Esophagus mucosa (tissue), 1 donor: ENCODE measurements at regions not wholly inside any gene's neighbourhood (a gene's known extent, or its start where the extent isn't known, plus 50 kb on each side); places are given as distances from the start of the nearest gene placed in this dataset.
"Not testable (repeated sequence)": the region's sequence is repeated elsewhere in the genome, so short reads cannot be mapped to it uniquely, and the experiment has no call there.

Source experiments
- ATAC-seq: fragments of 200-7000 bp; cut with Tn5 transposase; one replicate; pipeline ENCODE4 v1.9.1; 2020
- donor health status: DM: yes; HTN: yes; CAD: no.

DNA sequence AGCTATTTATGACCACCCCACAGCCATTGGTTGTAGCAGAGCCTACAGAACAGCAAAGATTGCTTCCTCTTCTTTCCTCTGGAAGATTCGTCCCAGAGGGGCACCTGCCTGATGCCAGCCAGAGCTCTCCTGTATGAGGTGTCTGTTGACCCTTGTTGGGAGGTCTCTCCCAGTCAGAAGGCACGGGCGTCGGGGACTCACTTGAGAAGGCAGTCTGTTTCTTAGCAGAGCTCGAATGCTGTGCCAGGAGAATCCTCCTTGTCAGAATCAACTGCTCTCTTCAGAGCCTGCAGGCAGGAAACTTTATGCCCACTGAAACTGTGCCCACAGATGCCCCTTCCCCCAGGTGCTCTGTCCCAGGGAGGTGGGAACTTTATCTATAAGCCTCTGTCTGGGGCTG, 479.5 kb upstream of the IZUMO3 start:
- no peak for ATAC-seq

DNA sequence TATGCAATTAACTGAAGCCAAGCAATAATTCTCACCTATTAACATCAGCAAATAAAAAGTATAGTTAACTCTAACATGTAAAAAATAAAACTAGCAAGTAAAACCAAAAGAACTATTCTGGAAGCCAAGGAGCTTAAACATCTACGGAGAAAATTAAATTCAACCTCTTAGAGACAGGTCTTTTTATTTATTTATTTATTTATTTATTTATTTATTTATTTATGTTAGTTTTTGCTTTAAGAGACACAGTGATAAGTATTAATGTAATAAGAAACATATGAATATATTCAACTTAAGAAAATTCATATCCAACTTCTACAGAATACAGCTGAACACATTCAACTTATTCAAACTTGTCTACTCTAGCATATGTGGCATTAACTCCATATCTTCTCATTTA, 472.1 kb upstream of the IZUMO3 start:
- no peak for ATAC-seq

DNA sequence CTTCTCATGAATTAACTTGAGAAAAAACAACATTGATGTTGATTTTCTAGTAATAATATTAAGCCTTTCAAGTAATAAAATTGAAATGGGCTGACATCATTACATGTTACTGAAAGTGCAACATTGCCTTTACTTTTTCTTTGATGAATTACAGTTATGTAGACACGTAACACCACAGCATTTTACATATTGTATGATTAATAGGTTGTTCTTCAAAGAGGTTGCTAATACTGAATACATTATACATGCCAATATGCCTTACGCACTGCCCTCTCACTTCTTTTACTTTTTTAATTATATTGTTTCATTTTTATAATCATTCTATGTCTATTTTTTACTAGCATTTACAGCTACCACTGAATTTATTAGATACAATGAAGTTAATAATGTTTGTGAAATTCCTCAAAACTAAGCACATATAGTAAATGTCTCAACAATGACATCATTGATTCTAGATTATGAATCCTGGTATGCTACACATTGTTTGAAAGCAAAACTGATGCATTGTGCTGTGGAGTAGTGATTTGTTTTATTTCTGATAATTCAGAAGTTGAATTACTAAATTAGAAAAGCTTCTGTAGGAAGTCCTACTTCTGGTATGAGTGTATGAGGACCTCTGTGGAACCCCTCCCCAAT, 464.4 kb upstream of the IZUMO3 start:
- ATAC-seq, result no peak

GRCh38 chr9:25003686-25004085, 458.0 kb upstream of the IZUMO3 start:
- ATAC-seq, result no peak

DNA sequence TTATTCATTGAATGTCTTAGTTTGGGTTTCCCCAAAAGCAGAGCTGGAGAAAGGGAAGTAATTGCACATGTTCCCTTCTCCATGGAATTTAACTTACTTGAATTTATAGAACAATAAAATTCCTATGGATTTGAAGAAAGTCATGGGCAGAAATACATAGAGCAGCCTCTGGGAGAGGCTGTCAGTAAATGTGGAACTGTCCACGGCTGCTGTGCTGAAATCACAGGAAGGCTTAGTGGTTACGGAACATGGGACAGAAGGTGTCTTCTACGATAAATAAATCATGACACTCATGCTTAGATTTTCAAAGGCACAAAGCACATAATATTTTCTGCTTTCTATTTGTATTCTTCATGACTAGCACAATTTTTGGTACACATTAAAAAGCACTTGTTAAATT, 440.6 kb upstream of the IZUMO3 start:
- ATAC-seq, result no peak

DNA sequence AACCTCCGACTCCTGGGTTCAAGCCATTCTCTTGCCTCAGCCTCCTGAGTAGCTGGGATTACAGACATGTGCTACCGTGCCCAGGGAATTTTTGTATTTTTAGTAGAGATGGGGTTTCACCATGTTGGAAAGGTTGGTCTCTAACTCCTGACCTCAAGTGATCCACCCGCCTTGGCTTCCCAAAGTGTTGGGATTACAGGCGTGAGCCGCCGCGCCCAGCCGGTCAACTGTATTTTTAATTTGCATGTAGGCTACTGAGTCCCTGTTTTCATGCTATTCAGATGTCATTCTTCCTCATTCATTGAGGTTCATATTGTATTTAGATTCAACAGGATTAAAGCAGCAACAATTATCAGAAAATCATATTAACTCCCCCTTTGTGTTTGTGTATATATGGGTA, 425.1 kb upstream of the IZUMO3 start:
- not testable (repeated sequence) for ATAC-seq

DNA sequence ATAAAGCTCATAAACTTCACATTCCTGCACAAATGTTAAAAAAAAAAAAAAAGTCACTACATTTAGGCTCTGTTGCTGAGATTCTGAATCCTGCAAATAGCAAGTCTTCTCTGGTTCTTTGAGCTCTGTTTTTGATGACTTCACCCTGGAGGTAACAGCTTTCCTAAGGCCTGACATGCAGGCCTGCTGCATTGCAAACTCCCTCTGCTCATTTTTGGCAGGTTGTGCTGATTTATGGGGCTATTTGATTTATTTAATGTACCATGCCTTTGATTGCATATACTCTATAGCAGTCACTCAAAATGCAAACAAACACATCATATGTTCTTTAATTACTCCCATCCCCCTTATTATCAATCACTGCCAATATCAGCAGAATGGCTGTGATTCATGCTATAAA, 416.1 kb upstream of the IZUMO3 start:
- ATAC-seq, result no peak

DNA sequence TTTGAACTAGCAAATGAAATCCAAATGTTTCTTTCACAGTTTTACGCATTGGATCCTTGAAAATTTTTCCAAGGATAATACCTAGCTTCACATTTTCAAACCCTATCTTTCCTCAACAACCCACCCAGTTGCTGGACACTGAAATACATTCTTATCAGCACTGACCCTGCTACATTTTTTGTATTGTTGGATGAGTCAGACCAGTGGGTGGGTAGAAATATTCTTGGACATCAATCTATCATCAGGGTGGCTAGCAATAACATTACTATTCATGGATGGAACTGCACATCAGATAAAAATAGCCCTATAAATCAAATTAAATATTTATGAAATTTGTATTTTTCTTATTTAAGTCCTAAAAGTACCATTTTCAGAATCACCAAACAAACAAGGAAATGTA, 407.4 kb upstream of the IZUMO3 start:
- no peak for ATAC-seq

DNA sequence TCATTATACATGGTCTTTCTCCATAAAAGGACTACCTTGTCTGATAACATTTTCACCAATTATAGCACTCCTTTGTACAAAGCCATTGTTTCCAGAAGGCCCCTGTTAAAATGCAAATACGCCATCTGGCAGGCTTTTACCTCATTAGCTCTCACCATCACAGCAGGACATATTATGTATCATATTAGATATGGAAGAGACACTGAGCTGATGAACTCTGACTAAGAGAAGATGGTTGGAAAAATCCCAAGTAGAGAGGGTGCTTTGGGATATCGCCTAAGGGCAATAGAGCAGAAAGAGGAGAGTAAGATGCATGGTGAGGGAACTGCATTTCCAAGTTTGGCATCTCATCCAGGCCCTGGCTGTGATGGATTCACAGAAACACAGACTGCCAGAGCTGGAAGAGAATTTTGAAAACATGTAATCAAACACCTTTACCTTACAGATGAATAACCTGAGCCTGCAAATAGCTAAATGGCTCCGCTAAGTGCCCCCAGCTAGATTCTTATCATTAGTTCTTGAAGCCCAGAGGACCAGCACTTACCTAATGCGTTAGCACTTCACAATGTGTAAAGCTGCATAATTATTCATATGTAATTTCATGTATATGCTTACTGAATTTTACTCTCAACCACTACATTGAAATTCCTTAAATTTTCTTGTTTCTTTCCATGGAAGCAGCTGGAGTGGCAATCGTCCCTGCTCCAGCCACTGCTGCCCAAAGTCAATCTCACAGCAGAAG, 393.6 kb upstream of the IZUMO3 start:
- no peak for ATAC-seq

GRCh38 chr9:24936117-24936516, 390.4 kb upstream of the IZUMO3 start:
- no peak for ATAC-seq

DNA sequence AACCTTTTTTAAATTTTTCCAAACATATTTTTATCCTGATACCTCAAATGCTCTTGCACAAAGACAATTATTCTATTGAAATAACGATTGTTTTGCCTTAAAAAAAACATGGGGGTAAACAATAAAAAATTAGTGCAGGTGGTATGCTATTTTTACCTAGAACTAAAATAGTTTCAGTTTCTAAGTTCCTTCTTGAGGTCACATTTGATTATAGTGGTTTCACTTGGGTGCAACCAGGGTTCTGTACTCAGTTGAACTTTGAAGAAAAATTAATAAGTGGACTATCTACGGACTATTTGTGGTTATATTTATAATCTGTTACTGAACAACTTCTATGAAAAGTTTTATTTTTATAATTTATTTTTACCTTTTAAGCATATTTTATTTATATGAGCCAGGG, 387.1 kb upstream of the IZUMO3 start:
- ATAC-seq, result no peak

DNA sequence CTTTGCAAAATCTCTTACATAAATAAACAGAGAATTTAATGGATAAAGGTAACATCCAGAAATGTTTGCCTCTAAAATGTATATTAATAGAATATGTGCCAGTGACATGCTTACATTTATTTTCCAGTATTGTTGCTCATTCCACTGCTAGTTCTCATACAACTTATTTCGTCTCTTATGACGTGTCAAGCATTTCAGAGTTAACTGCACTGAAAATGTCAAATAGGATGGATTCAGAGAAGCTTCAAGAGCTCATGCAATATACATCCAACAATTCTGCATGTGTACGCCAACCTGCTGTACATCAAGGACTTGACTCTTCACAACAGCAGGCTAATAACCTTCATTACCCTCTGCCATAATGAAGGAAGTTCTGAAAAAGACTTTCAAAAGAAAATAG, 386.2 kb upstream of the IZUMO3 start:
- ATAC-seq, result no peak

GRCh38 chr9:24912767-24913166, 367.1 kb upstream of the IZUMO3 start:
- ATAC-seq, result no peak

DNA sequence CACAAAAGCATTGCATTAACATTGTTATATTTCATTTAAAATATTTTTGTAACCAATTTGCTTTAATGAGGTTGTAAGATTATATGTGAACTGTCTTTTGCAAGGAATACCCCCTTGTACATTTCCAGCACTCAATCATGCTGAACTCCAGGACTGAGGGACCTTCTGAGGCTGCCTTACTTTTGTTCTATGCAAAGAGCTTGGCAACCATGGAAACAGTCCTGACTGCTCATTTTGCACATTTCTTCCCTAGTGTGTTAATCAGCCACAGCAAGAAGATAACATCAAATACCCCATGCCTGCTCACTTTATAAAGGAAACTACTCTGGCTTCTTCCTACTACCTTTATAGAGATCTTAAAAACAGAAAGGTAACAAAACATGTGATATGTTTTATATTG, 355.6 kb upstream of the IZUMO3 start:
- no peak for ATAC-seq

- ATAC-seq, result no peak
These were observed 354.5 kb upstream of the IZUMO3 start for GRCh38 chr9:24900179-24900578.

DNA sequence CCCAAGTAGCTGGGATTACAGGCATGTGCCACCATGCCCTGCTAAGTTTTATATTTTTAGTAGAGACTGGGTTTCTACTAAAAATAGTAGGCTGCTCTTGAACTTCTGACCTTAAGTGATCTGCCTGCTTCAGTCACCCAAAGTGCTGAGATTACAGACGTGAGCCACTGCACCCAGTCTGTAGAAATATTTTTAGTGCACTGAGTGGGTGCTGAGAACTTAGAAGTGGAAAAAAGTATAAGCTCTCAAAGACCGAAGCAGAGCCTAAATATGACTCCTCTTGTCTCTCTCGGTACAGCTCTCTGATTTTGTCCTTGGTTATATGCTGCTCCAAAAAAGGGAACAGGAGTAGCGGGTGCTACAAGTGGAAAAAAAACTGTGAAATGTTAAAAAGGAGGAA, 353.8 kb upstream of the IZUMO3 start:
- ATAC-seq, result no peak

GRCh38 chr9:24897826-24898225, 352.1 kb upstream of the IZUMO3 start:
- ATAC-seq, result no peak

- ATAC-seq, result no peak
These were observed 335.7 kb upstream of the IZUMO3 start for GRCh38 chr9:24881361-24881760.

DNA sequence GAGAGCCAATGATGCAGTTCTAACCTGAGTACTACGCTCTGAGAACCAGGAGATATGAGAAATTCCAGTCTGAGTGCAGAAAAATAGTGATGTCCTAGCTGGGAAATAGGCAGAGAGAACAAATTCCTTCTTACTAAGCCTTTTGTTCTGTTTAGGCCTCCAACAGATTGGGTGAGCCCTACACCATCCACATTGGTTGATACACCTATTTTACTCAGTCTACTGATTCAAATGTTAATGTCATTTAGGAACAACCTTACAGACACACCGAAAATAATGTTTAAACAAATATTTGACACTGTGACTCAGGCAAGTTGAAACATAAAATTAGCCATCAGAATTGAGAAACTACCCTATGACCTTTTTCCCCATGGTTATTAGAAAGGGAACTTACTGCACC, 333.9 kb upstream of the IZUMO3 start:
- ATAC-seq, result no peak

GRCh38 chr9:24856601-24857000, 310.9 kb upstream of the IZUMO3 start:
- ATAC-seq, result not testable (repeated sequence)

DNA sequence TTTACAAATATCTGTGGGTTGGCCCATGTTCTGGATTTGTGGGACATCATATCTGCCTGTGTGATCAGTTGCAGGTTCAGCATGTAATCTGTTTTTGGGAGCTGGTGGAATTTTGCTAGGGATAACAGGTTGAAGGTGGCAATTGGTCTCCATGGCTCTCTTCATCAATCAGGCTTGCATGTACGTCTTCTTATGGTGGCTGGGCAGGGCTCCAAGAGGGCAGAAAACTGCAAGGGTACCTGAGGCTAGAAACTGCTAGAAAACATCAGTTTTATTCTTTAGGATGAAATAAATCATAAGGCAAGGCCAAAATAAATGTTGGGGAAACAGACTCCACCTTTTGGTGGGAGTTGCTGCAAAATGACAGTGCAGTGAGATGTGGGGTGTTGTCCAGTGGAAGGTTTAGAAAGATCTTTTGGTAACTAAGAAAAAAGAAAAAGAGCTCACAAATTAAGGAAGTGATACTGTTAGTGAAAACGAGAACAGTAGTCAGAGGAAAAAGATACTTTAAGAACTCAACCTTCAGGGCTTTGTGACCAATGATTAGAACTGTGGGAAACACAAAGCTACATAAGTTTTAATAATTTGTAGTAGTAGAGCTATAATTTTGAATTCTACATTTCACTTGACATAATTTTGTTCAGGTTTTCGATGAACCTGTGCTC, 300.7 kb upstream of the IZUMO3 start:
- no peak for ATAC-seq

DNA sequence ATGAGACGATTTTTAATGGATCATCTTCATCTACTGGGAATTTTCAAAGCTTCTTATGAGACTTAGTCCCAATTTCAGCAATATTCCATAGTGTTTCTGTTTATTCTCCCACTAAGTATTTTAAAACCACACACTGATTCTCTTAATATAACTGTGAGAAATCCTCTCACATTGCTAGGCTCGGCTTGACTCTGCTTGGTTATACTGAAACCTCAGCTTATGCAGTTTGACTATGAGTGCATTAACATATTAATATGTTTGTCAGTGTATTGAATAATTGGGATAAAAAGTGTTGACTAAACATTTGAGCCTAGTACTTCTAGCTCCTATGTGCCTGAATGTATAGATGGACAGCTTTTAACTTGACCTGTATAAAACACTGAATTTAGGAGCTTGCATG, 298.5 kb upstream of the IZUMO3 start:
- no peak for ATAC-seq

DNA sequence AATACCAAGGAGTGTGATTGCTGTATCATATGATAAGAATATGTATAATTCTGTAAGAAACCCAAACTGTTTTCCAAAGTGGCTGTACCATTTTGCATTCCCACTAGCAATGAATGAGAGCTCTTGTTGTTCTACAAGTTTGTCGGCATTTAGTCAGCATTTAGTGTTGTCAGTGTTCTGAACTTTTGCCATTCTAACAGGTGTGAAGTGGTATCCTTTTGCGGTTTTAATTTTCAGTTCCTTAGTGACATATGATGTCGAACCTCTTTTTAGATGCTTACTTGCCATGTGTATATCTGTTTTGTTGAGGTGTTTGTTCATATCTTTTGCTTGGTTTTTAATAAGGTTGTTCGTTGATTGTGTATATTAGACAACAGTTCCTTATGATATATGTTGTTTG, 296.3 kb upstream of the IZUMO3 start:
- no peak for ATAC-seq

- ATAC-seq, result no peak
These were observed 286.6 kb upstream of the IZUMO3 start for GRCh38 chr9:24832307-24832706.
